SK-N-SH (cell line): ENCODE measurements at regions not wholly inside any gene's neighbourhood (a gene's known extent, or its start where the extent isn't known, plus 50 kb on each side); places are given as distances from the start of the nearest gene placed in this dataset.

Experiments used
- EP300 ChIP-seq, 2 experiments: IDR thresholded peaks; 2 replicates each; pipeline versions ENCODE4 v1.4.0 to v1.6.1; 2012; ENCODE audit warnings: borderline replicate concordance in 1 of 2, low read depth in 1 of 2, low read length in 1 of 2
- EZH2phosphoT487 ChIP-seq: fragments of 200-600 bp; sonication (generic); IDR thresholded peaks from 2 replicates; pipeline ENCODE4 v1.6.1; 2017; ENCODE audit warnings: low read depth, mixed run types, mild to moderate bottlenecking, antibody characterized with exemption, moderate library complexity, borderline replicate concordance
- FOXJ3 ChIP-seq: sonication (generic); formaldehyde crosslinking; IDR thresholded peaks from 2 replicates; pipeline ENCODE4 v1.5.1; 2020; ENCODE audit warnings: mild to moderate bottlenecking, missing genetic modification reagents
- JUND ChIP-seq: IDR thresholded peaks from 2 replicates; pipeline ENCODE4 v1.4.0; 2012
- MAX ChIP-seq: IDR thresholded peaks from 2 replicates; pipeline ENCODE4 v1.4.0; 2012; ENCODE audit warnings: low read depth
- REST ChIP-seq: IDR thresholded peaks from 2 replicates; pipeline ENCODE4 v1.6.1; 2012; ENCODE audit warnings: mild to moderate bottlenecking, low read depth, low read length, moderate library complexity
- TCF12 ChIP-seq: IDR thresholded peaks from 2 replicates; pipeline ENCODE4 v1.4.0; 2012
- YY1 ChIP-seq: IDR thresholded peaks from 2 replicates; pipeline ENCODE4 v1.4.0; 2012; ENCODE audit warnings: low read depth, mild to moderate bottlenecking
- ZBTB33 ChIP-seq: IDR thresholded peaks from 2 replicates; pipeline ENCODE4 v1.4.0; 2012; ENCODE audit warnings: low read depth, borderline replicate concordance
- TF ChIP-seq, protein P1 (sequence below): fragments of 200-600 bp; sonication (generic); IDR thresholded peaks from 2 replicates; pipeline ENCODE4 v1.6.1; 2017; ENCODE audit warnings: antibody characterized with exemption, mild to moderate bottlenecking, moderate library complexity
- TF ChIP-seq, protein P2 (sequence below): IDR thresholded peaks from 2 replicates; pipeline ENCODE4; 2012

- TF ChIP-seq REST (no peak), YY1 (no peak), TCF12 (no peak), ZBTB33 (no peak), JUND (no peak), EP300 (IDR thresholded peaks at IDR 0.05; ENCODE audit: borderline replicate concordance in 1 of 2, low read depth in 1 of 2, low read length in 1 of 2) (no peak), EZH2phosphoT487 (no peak), FOXJ3 (CRISPR knock-in tag) (no peak), MAX (no peak)
- TF ChIP-seq, protein P1, sequence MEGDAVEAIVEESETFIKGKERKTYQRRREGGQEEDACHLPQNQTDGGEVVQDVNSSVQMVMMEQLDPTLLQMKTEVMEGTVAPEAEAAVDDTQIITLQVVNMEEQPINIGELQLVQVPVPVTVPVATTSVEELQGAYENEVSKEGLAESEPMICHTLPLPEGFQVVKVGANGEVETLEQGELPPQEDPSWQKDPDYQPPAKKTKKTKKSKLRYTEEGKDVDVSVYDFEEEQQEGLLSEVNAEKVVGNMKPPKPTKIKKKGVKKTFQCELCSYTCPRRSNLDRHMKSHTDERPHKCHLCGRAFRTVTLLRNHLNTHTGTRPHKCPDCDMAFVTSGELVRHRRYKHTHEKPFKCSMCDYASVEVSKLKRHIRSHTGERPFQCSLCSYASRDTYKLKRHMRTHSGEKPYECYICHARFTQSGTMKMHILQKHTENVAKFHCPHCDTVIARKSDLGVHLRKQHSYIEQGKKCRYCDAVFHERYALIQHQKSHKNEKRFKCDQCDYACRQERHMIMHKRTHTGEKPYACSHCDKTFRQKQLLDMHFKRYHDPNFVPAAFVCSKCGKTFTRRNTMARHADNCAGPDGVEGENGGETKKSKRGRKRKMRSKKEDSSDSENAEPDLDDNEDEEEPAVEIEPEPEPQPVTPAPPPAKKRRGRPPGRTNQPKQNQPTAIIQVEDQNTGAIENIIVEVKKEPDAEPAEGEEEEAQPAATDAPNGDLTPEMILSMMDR: no peak
- TF ChIP-seq, protein P2, sequence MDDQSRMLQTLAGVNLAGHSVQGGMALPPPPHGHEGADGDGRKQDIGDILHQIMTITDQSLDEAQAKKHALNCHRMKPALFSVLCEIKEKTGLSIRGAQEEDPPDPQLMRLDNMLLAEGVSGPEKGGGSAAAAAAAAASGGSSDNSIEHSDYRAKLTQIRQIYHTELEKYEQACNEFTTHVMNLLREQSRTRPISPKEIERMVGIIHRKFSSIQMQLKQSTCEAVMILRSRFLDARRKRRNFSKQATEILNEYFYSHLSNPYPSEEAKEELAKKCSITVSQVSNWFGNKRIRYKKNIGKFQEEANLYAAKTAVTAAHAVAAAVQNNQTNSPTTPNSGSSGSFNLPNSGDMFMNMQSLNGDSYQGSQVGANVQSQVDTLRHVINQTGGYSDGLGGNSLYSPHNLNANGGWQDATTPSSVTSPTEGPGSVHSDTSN: no peak
Observed at GRCh38 chr17:5705876-5706576, 121.7 kb upstream of the NLRP1 start.
